ENCODE measurements at regions not wholly inside any gene's neighbourhood (a gene's known extent, or its start where the extent isn't known, plus 50 kb on each side); places are given as distances from the start of the nearest gene placed in this dataset.

DNA sequence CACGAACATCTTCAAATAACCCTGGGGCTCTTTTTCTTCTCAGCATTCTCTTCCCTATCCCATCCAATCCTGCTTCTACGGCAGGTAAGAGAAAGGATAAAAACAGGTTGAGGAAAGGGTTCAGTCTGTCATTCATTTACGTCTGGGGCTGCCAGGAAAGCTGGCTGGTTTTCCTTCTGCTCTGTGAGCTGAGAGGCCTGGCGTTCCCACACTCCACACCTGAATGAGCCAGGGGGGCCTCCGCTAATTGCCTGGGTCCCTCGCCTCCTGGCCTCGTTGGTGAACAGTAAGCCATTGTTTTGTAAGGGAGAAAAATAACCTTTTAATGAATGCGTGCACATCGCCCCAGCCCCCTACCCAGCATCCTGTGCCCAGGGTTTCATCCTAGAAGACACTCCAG is 70.8 kb upstream of the SIM2 start:
- Mint-ChIP-seq H3K36me3 (no peaks in the 10 kb centered on the region), H3K9me3 (peaks cover 8% of the 10 kb centered on the region), H3K27me3 (ENCODE audit: low read depth) (peaks cover 8% of the 10 kb centered on the region), H3K27ac (no peak overlapping the region), H3K4me3 (no peak overlapping the region), H3K4me1 (peaks cover 3% of the 10 kb centered on the region; the same call in 1 of the 2 replicates)
- POLR2A ChIA-PET = no interaction called here
- no peak for TF ChIP-seq TEAD4 (CRISPR knock-in tag; IDR thresholded peaks at IDR 0.05)
- no peak for ATAC-seq
- CTCF ChIA-PET = interaction anchor here (3.3 kb wide), 1 partner anchor 13 kb away, joined by 35 read pairs; no protein-coding TSS in a partner anchor
- DNase-seq (ENCODE audit: low spot score) = no peak

DNA sequence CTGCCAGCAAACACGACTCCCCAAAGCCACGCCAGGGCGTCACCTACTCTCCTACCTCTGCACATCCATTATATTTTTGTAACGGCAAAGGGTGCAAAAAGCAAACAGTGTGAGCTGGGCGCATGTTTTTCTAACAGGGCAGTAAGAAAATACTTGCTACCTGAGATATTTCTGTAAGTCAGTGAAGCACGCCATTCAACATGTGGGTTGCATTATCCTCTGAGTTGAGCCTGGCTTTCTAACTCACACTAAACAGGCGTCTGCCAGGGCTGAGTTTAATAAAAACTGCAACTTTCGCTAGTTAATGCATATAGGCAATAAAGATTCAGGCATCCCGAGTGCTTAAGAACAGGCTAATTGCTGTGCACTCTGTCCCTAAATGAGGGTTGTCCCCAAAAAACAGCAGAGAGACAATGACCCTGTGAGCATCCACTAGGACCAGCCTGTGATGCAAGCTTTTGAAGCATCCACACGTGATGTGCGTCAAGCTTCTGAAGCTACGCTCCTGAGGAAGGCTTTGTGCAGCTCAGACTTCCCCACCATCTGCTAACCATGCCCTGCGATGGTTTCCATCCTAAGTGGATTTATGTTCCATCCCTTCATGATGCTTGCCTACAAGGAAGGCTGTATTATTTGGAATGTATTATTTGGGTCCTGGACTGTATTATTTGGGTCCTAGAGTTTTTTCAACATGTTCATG is 70.0 kb upstream of the SIM2 start:
- ATAC-seq = no peak
- POLR2A ChIA-PET = no interaction called here
- H3K4me3 Mint-ChIP-seq = no peak overlapping the region
- H3K27ac Mint-ChIP-seq = no peak overlapping the region
- CTCF ChIA-PET = interaction anchor here (1.0 to 3.3 kb wide), 3 partner anchors 14 to 127 kb away, joined by 3 to 35 read pairs (median 14); no protein-coding TSS in a partner anchor
- H3K36me3 Mint-ChIP-seq = no peaks in the 10 kb centered on the region
- peaks cover 3% of the 10 kb centered on the region for H3K9me3 Mint-ChIP-seq
- peaks cover 11% of the 10 kb centered on the region for H3K4me1 Mint-ChIP-seq
- DNase-seq (ENCODE audit: low spot score) = no peak
- TF ChIP-seq SMAD3 (CRISPR knock-in tag; IDR thresholded peaks at IDR 0.05; ENCODE audit: borderline replicate concordance) (no peak), ESRRA (CRISPR knock-in tag; IDR thresholded peaks at IDR 0.05; ENCODE audit: borderline replicate concordance) (no peak), ZNF423 (CRISPR knock-in tag; IDR thresholded peaks at IDR 0.05) (no peak), SP1 (CRISPR knock-in tag; conservative IDR thresholded peaks at IDR 0.05) (no peak), ARID4B (CRISPR knock-in tag; IDR thresholded peaks at IDR 0.05; ENCODE audit: borderline replicate concordance) (no peak), ZNF121 (CRISPR knock-in tag; IDR thresholded peaks at IDR 0.05) (no peak)
- peaks cover 8% of the 10 kb centered on the region for H3K27me3 Mint-ChIP-seq (ENCODE audit: low read depth)

DNA sequence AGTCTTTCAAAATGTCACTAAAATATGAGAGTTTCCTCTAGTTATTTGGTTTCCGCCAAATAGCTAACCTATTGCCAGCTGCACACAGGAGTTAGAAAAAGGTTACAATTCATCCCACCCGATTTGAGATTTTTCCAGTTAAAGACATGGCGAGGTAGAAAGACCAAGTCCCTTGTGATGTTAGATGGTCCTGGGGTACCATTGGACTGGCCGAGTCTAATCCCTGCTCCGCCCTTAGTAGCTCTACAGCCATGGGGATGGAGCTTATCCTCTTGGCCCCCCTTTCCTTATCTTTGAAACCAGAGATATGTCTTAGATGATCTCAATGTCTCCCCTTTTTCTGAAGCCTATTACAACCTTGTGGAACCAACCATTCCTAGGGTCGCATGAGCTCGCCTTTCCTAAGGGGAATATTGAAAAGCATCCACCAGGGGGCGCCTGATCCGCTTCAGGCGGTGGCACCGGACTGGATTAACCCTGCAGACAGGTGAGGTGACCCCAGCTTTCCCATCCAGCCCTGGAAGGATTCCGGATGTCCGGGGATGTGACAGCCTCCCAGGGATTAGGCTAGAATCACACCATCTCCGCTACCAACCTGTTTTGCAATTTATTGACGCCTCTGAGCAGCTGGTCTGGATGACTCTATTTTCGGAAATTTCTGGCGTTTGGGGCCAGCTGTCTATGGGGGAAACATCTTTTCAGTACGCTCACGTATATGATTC is 68.3 kb upstream of the SIM2 start:
- peak; percentile 95 for ATAC-seq
- H3K36me3 Mint-ChIP-seq = no peaks in the 10 kb centered on the region
- H3K4me1 Mint-ChIP-seq = peaks cover 11% of the 10 kb centered on the region
- no peak overlapping the region for H3K27ac Mint-ChIP-seq
- H3K4me3 Mint-ChIP-seq = no peak overlapping the region
- H3K9me3 Mint-ChIP-seq = no peaks in the 10 kb centered on the region
- ChIA-PET CTCF (interaction anchor here (0.6 to 3.3 kb wide), 88 partner anchors 9 to 407 kb away, joined by 3 to 52 read pairs (median 4); partner anchors contain the start of genes HLCS and SIM2), POLR2A (no interaction called here)
- TF ChIP-seq MAX (CRISPR knock-in tag; IDR thresholded peaks at IDR 0.05) = no peak
- TF ChIP-seq, protein P1, sequence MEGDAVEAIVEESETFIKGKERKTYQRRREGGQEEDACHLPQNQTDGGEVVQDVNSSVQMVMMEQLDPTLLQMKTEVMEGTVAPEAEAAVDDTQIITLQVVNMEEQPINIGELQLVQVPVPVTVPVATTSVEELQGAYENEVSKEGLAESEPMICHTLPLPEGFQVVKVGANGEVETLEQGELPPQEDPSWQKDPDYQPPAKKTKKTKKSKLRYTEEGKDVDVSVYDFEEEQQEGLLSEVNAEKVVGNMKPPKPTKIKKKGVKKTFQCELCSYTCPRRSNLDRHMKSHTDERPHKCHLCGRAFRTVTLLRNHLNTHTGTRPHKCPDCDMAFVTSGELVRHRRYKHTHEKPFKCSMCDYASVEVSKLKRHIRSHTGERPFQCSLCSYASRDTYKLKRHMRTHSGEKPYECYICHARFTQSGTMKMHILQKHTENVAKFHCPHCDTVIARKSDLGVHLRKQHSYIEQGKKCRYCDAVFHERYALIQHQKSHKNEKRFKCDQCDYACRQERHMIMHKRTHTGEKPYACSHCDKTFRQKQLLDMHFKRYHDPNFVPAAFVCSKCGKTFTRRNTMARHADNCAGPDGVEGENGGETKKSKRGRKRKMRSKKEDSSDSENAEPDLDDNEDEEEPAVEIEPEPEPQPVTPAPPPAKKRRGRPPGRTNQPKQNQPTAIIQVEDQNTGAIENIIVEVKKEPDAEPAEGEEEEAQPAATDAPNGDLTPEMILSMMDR (IDR thresholded peaks at IDR 0.05) = peak; percentile 89
- TF ChIP-seq ESRRA (CRISPR knock-in tag; IDR thresholded peaks at IDR 0.05; ENCODE audit: borderline replicate concordance) = no peak
- TF ChIP-seq, protein P2, sequence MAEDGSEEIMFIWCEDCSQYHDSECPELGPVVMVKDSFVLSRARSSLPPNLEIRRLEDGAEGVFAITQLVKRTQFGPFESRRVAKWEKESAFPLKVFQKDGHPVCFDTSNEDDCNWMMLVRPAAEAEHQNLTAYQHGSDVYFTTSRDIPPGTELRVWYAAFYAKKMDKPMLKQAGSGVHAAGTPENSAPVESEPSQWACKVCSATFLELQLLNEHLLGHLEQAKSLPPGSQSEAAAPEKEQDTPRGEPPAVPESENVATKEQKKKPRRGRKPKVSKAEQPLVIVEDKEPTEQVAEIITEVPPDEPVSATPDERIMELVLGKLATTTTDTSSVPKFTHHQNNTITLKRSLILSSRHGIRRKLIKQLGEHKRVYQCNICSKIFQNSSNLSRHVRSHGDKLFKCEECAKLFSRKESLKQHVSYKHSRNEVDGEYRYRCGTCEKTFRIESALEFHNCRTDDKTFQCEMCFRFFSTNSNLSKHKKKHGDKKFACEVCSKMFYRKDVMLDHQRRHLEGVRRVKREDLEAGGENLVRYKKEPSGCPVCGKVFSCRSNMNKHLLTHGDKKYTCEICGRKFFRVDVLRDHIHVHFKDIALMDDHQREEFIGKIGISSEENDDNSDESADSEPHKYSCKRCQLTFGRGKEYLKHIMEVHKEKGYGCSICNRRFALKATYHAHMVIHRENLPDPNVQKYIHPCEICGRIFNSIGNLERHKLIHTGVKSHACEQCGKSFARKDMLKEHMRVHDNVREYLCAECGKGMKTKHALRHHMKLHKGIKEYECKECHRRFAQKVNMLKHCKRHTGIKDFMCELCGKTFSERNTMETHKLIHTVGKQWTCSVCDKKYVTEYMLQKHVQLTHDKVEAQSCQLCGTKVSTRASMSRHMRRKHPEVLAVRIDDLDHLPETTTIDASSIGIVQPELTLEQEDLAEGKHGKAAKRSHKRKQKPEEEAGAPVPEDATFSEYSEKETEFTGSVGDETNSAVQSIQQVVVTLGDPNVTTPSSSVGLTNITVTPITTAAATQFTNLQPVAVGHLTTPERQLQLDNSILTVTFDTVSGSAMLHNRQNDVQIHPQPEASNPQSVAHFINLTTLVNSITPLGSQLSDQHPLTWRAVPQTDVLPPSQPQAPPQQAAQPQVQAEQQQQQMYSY (CRISPR knock-in tag; IDR thresholded peaks at IDR 0.05) = peak; percentile 54
- DNase-seq (ENCODE audit: low spot score) = peak; percentile 91
- peaks cover 8% of the 10 kb centered on the region for H3K27me3 Mint-ChIP-seq (ENCODE audit: low read depth)

All from WTC11 (cell line).